ENCODE measurements at regions not wholly inside any gene's neighbourhood (a gene's known extent, or its start where the extent isn't known, plus 50 kb on each side); places are given as distances from the start of the nearest gene placed in this dataset.

GRCh38 chr3:177517906-177518305 lies 320.6 kb upstream of the TBL1XR1 start (continued):
- TF ChIP-seq, protein P1, sequence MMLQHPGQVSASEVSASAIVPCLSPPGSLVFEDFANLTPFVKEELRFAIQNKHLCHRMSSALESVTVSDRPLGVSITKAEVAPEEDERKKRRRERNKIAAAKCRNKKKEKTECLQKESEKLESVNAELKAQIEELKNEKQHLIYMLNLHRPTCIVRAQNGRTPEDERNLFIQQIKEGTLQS (IDR thresholded peaks at IDR 0.05; ENCODE audit: insufficient read depth, low read depth, low read length) = no peak
